ENCODE measurements at regions not wholly inside any gene's neighbourhood (a gene's known extent, or its start where the extent isn't known, plus 50 kb on each side); places are given as distances from the start of the nearest gene placed in this dataset.

GRCh38 chr22:47376322-47376700 lies 613.9 kb downstream of the TBC1D22A start:
- Histone ChIP-seq H3K27me3 (ENCODE audit: insufficient read depth, low read length) (peaks cover 5% of the 10 kb centered on the region), H3K36me3 (ENCODE audit: insufficient read depth, low read length) (no peaks in the 10 kb centered on the region), H3K4me1 (ENCODE audit: insufficient read depth, low read length) (no peaks in the 10 kb centered on the region), H2AFZ (ENCODE audit: low read depth, low read length) (no peak overlapping the region), H3K9me3 (ENCODE audit: low read length) (no peaks in the 10 kb centered on the region), H3K4me3 (ENCODE audit: low read length) (no peak overlapping the region)

GRCh38 chr22:47375621-47376321 lies 613.3 kb downstream of the TBC1D22A start:
- H3K36me3 ChIP-seq (ENCODE audit: insufficient read depth, low read length) = no peaks in the 10 kb centered on the region
- H3K27me3 ChIP-seq (ENCODE audit: insufficient read depth, low read length) = peaks cover 5% of the 10 kb centered on the region
- no peaks in the 10 kb centered on the region for H3K9me3 ChIP-seq (ENCODE audit: low read length)

DNA sequence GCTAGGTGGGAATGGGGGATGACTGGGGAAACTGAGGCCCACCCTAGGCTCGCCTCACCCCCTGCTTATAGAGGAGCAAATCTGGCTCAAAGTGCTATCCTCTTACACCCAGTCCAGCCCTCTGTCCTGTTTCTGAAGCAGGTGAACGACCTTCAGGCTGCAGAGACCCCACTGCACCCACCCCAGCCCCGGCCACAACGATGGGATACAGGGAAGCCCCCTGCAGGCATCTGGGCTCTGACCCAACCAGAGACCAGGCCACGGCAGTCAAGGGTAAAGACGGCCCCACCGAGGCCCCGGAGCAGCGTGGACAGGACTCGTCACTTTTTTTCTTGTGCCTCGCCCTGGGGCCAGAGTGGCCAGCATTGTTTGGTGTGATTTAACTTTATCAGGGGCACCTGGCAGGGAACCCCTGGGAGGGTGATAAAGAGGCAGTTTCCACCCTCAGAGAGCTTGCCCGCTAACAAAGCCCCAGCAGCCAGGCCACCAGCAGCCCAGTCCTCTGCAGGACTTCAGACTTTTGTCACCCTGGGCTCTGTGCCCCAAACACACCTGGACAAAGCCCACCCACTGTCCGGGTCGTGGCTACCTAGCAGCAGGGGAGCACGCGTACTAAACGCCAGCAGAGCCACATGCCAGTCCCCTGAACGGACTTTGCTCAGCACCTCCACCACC lies 612.6 kb downstream of the TBC1D22A start:
- H3K9me3 ChIP-seq (ENCODE audit: low read length) = no peaks in the 10 kb centered on the region
- no peaks in the 10 kb centered on the region for H3K4me1 ChIP-seq (ENCODE audit: insufficient read depth, low read length)
- peaks cover 5% of the 10 kb centered on the region for H3K27me3 ChIP-seq (ENCODE audit: insufficient read depth, low read length)
- H3K4me3 ChIP-seq (ENCODE audit: low read length) = no peak overlapping the region
- no peaks in the 10 kb centered on the region for H3K36me3 ChIP-seq (ENCODE audit: insufficient read depth, low read length)
- H2AFZ ChIP-seq (ENCODE audit: low read depth, low read length) = no peak overlapping the region

More at GRCh38 chr22:47375621-47376321, 613.3 kb downstream of the TBC1D22A start:
- H3K4me3 ChIP-seq (ENCODE audit: low read length) = no peak overlapping the region
- H3K4me1 ChIP-seq (ENCODE audit: insufficient read depth, low read length) = no peaks in the 10 kb centered on the region
- no peak overlapping the region for H2AFZ ChIP-seq (ENCODE audit: low read depth, low read length)

DNA sequence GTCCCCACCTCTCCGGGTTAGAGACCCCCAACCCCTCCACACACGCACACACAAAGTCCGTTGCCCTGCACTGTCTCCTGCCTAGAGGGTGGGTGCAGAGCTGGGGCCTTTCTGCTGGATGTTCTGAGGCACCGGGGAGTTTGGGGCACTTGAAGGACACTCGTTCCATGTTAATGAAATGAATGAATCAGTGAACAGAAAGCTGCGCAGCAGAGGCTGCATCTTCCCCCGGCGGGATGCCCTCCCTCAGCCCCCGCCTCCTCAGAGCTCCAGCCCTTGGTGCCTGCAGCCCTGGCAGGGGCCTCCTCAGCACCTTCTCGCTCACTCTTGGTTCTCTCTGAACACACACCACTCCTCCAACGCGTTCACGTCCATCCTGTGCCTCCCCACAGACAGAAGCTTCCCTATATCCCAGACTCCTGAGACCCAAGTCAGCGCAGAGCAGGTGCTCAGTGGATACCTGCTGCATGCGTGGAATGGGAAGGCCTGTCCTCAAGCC lies 611.9 kb downstream of the TBC1D22A start:
- Histone ChIP-seq H3K9me3 (ENCODE audit: low read length) (no peaks in the 10 kb centered on the region), H3K4me3 (ENCODE audit: low read length) (no peak overlapping the region), H3K36me3 (ENCODE audit: insufficient read depth, low read length) (no peaks in the 10 kb centered on the region), H2AFZ (ENCODE audit: low read depth, low read length) (no peak overlapping the region), H3K4me1 (ENCODE audit: insufficient read depth, low read length) (no peaks in the 10 kb centered on the region), H3K27me3 (ENCODE audit: insufficient read depth, low read length) (peaks cover 11% of the 10 kb centered on the region)

GRCh38 chr22:47373648-47374272 lies 611.3 kb downstream of the TBC1D22A start:
- no peak overlapping the region for H2AFZ ChIP-seq (ENCODE audit: low read depth, low read length)
- H3K4me1 ChIP-seq (ENCODE audit: insufficient read depth, low read length) = no peaks in the 10 kb centered on the region
- no peak overlapping the region for H3K4me3 ChIP-seq (ENCODE audit: low read length)
- H3K27me3 ChIP-seq (ENCODE audit: insufficient read depth, low read length) = peaks cover 15% of the 10 kb centered on the region
- no peaks in the 10 kb centered on the region for H3K36me3 ChIP-seq (ENCODE audit: insufficient read depth, low read length)
- H3K9me3 ChIP-seq (ENCODE audit: low read length) = no peaks in the 10 kb centered on the region

- no peaks in the 10 kb centered on the region for H3K36me3 ChIP-seq (ENCODE audit: insufficient read depth, low read length)
- H3K27me3 ChIP-seq (ENCODE audit: insufficient read depth, low read length) = peaks cover 18% of the 10 kb centered on the region
- no peaks in the 10 kb centered on the region for H3K9me3 ChIP-seq (ENCODE audit: low read length)
- H3K4me3 ChIP-seq (ENCODE audit: low read length) = no peak overlapping the region
- H3K4me1 ChIP-seq (ENCODE audit: insufficient read depth, low read length) = no peaks in the 10 kb centered on the region
- H2AFZ ChIP-seq (ENCODE audit: low read depth, low read length) = no peak overlapping the region
These were observed 610.3 kb downstream of the TBC1D22A start for GRCh38 chr22:47372596-47373385.

DNA sequence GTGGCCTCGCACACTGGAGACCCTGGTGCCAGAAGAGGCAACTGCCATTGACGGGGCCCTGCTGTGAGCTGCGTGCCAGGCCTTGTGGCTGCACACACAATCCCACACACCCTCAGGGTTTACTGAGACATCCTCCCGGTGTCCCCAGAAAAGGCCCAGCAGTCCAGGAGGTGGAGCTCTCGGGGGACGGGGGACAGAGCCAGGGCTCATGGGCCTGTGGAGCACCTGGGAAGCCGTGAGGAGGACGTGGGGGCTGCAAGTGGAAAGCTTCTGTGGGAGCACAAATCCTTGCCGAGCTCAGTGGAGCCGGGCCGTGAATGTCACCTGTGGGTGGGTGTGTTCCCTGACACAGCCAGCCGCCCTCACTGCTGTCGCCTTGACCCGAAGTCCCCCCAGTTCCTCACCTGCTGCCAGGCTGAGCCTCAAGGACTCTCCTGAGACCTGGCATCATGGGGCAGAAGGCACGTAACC lies 609.7 kb downstream of the TBC1D22A start:
- Histone ChIP-seq H3K27me3 (ENCODE audit: insufficient read depth, low read length) (peaks cover 18% of the 10 kb centered on the region), H3K4me1 (ENCODE audit: insufficient read depth, low read length) (no peaks in the 10 kb centered on the region), H2AFZ (ENCODE audit: low read depth, low read length) (no peak overlapping the region), H3K36me3 (ENCODE audit: insufficient read depth, low read length) (no peaks in the 10 kb centered on the region), H3K9me3 (ENCODE audit: low read length) (no peaks in the 10 kb centered on the region), H3K4me3 (ENCODE audit: low read length) (no peak overlapping the region)

GRCh38 chr22:47371263-47372090 lies 609.0 kb downstream of the TBC1D22A start:
- H3K9me3 ChIP-seq (ENCODE audit: low read length) = no peaks in the 10 kb centered on the region
- H2AFZ ChIP-seq (ENCODE audit: low read depth, low read length) = no peak overlapping the region
- peaks cover 18% of the 10 kb centered on the region for H3K27me3 ChIP-seq (ENCODE audit: insufficient read depth, low read length)
- H3K4me1 ChIP-seq (ENCODE audit: insufficient read depth, low read length) = no peaks in the 10 kb centered on the region
- H3K36me3 ChIP-seq (ENCODE audit: insufficient read depth, low read length) = no peaks in the 10 kb centered on the region
- no peak overlapping the region for H3K4me3 ChIP-seq (ENCODE audit: low read length)

DNA sequence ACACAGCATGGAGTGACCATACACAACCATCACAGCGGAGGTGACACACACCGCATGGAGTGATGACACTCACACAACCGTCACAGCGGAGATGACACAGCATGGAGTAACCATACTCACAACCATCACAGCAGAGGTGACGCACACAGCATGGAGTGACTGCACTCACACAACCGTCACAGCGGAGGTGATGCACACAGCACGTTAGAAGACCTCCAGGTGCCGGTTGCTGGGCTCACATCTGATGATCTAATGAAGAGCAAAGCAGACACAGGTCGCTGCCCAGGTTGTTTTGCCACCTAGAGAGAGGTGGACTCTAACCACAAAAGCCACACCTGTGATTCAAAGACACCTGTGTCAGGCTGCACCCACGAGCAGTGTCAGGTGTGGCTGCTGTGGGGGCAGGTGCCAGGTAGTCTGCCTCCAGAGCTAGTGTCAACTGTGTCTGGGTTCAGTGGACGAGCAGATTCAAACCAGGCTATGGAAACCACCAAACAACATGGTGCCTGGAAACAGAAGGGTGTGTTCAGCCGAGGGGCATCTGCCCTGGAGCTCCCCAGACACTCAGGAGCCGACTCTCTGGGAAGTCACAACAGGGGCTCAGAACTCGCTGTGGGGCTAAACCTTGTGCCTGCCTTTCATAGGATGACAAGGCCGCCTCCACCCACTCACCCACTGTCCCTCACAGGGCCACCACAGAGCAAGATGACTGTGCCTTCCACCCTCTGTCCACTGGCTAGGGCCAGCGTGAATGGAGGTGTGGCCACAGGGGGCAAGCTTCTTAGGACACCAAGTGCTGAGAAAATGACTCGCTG lies 608.2 kb downstream of the TBC1D22A start:
- Histone ChIP-seq H3K4me3 (ENCODE audit: low read length) (no peak overlapping the region), H3K9me3 (ENCODE audit: low read length) (no peaks in the 10 kb centered on the region)

GRCh38 chr22:47369431-47370015 lies 607.1 kb downstream of the TBC1D22A start:
- Histone ChIP-seq H3K27me3 (ENCODE audit: insufficient read depth, low read length) (peaks cover 18% of the 10 kb centered on the region), H3K36me3 (ENCODE audit: insufficient read depth, low read length) (no peaks in the 10 kb centered on the region), H2AFZ (ENCODE audit: low read depth, low read length) (no peak overlapping the region), H3K9me3 (ENCODE audit: low read length) (no peaks in the 10 kb centered on the region), H3K4me3 (ENCODE audit: low read length) (no peak overlapping the region), H3K4me1 (ENCODE audit: insufficient read depth, low read length) (no peaks in the 10 kb centered on the region)

More for the DNA sequence above, 608.2 kb downstream of the TBC1D22A start:
- H2AFZ ChIP-seq (ENCODE audit: low read depth, low read length) = no peak overlapping the region
- H3K4me1 ChIP-seq (ENCODE audit: insufficient read depth, low read length) = no peaks in the 10 kb centered on the region
- peaks cover 18% of the 10 kb centered on the region for H3K27me3 ChIP-seq (ENCODE audit: insufficient read depth, low read length)
- H3K36me3 ChIP-seq (ENCODE audit: insufficient read depth, low read length) = no peaks in the 10 kb centered on the region

GRCh38 chr22:47369020-47369419 lies 606.6 kb downstream of the TBC1D22A start:
- Histone ChIP-seq H3K27me3 (ENCODE audit: insufficient read depth, low read length) (peaks cover 18% of the 10 kb centered on the region), H2AFZ (ENCODE audit: low read depth, low read length) (no peak overlapping the region), H3K9me3 (ENCODE audit: low read length) (no peaks in the 10 kb centered on the region), H3K4me3 (ENCODE audit: low read length) (no peak overlapping the region), H3K36me3 (ENCODE audit: insufficient read depth, low read length) (no peaks in the 10 kb centered on the region), H3K4me1 (ENCODE audit: insufficient read depth, low read length) (no peaks in the 10 kb centered on the region)

Data from neuron (in vitro differentiated cells).